HepG2 (cell line): ENCODE measurements at regions not wholly inside any gene's neighbourhood (a gene's known extent, or its start where the extent isn't known, plus 50 kb on each side); places are given as distances from the start of the nearest gene placed in this dataset.

Experiments
- ATAC-seq: fragments of 200-7000 bp; cut with Tn5 transposase; 3 replicates; pipeline ENCODE4 v1.9.1; 2020; ENCODE audit warnings: mild to moderate bottlenecking, moderate library complexity
- BruUV-seq: library from RNA; stranded (reverse); fragments of 400-500 nt; replicated peaks from 2 replicates; lab custom pipeline; 2021; lab: Mats Ljungman, UMichigan
- CTCF ChIA-PET: fragments of 300-600 bp; formaldehyde crosslinking; extraction: SDS; loops from one replicate; lab custom pipeline; 2021; ENCODE audit warnings: low total read pairs, inconsistent platforms, low intra/inter-chr PET ratio; lab: Yijun Ruan, JAX
- POLR2A ChIA-PET: fragments of 350-600 bp; sonication (Branson Sonifier 250); formaldehyde crosslinking; loops from one replicate; lab custom pipeline; 2020; ENCODE audit warnings: antibody characterized with exemption, inconsistent platforms; lab: Yijun Ruan, JAX
- DNase-seq: peaks from one replicate; pipeline ENCODE4 v3.0.0-alpha.2; 2015; ENCODE audit warnings: low spot score
- FAIRE-seq: peaks from 3 replicates; lab custom pipeline; 2011; peaks lifted over from hg19 to GRCh38; lab: Jason Lieb, UNC
- H2AFZ ChIP-seq: one replicate; pipeline ENCODE4 v1.6.1; 2011; ENCODE audit warnings: low read length, inconsistent platforms
- H3K27ac ChIP-seq: fragments of 300-600 bp; 3 replicates; pipeline ENCODE4 v1.8.0; 2011; ENCODE audit warnings: mixed run types, mild to moderate bottlenecking, mixed read lengths, low read length, inconsistent platforms; ENCODE audit not compliant: insufficient read depth; ENCODE audit errors: extremely low read length
- H3K27me3 ChIP-seq, 2 experiments: fragments of 200-600 bp in 1 of 2; 2 replicates in 1 of 2; 3 replicates in 1 of 2; pipeline versions ENCODE4 v1.6.0 to v1.8.0; 2011; ENCODE audit warnings: low read length in 2 of 2, mild to moderate bottlenecking in 2 of 2, moderate library complexity in 2 of 2, inconsistent platforms in 1 of 2; ENCODE audit not compliant: insufficient read depth in 2 of 2, control insufficient read depth in 1 of 2
- H3K36me3 ChIP-seq, 2 experiments: fragments of 200-600 bp in 1 of 2; replicated peaks in 1 of 2; 2 replicates in 1 of 2; 3 replicates in 1 of 2; pipeline versions ENCODE4 v1.5.1 to v1.8.0; 2011; ENCODE audit warnings: low read length in 2 of 2, inconsistent platforms in 1 of 2; ENCODE audit not compliant: insufficient read depth in 2 of 2, control insufficient read depth in 1 of 2
- H3K4me1 ChIP-seq: 2 replicates; pipeline ENCODE4 v1.5.1; 2012; ENCODE audit warnings: low read length, inconsistent platforms; ENCODE audit not compliant: insufficient read depth
- H3K4me2 ChIP-seq: 2 replicates; pipeline ENCODE4 v1.6.0; 2011; ENCODE audit warnings: low read depth, low read length, inconsistent platforms
- H3K4me3 ChIP-seq, 3 experiments: fragments of 200-600 bp in 1 of 3; sonication (generic), shearing (Covaris generic) in 1 of 3; replicated peaks in 1 of 3; 2 replicates each; pipeline ENCODE4 v1.5.1; 2011 to 2016; ENCODE audit warnings: low read length in 3 of 3, inconsistent platforms in 2 of 3, low read depth in 2 of 3, mild to moderate bottlenecking in 2 of 3, control low read depth in 1 of 3, mixed read lengths in 1 of 3; ENCODE audit not compliant: insufficient read depth in 1 of 3
- H3K79me2 ChIP-seq: one replicate; pipeline ENCODE4 v1.6.1; 2011; ENCODE audit warnings: low read length, inconsistent platforms; ENCODE audit not compliant: insufficient read depth
- H3K9ac ChIP-seq: 2 replicates; pipeline ENCODE4 v1.6.0; 2011; ENCODE audit warnings: mild to moderate bottlenecking, low read depth, low read length, inconsistent platforms; ENCODE audit not compliant: insufficient read depth
- H3K9me3 ChIP-seq: 2 replicates; pipeline ENCODE4 v1.5.1; 2012; ENCODE audit warnings: mild to moderate bottlenecking, low read length
- H4K20me1 ChIP-seq: 2 replicates; pipeline ENCODE4 v1.6.0; 2011; ENCODE audit warnings: inconsistent platforms, mild to moderate bottlenecking, low read length, moderate library complexity; ENCODE audit not compliant: insufficient read depth
- AHDC1 ChIP-seq: sonication (generic); formaldehyde crosslinking; IDR thresholded peaks from 2 replicates; pipeline ENCODE4 v1.5.1; 2020; ENCODE audit warnings: mild to moderate bottlenecking, missing genetic modification reagents, borderline replicate concordance
- ARID5B ChIP-seq: IDR thresholded peaks from 2 replicates; pipeline ENCODE4 v1.4.0; 2020; ENCODE audit warnings: mild to moderate bottlenecking, missing genetic modification reagents
- CCAR2 ChIP-seq: fragments of 200-400 bp; formaldehyde crosslinking; optimal IDR thresholded peaks from 2 replicates; pipeline ENCODE3; 2018; ENCODE audit warnings: low read depth, mild to moderate bottlenecking, low read length, moderate library complexity
- MAF1 ChIP-seq: sonication (generic); formaldehyde crosslinking; IDR thresholded peaks from 2 replicates; pipeline ENCODE4 v1.5.0; 2020; ENCODE audit warnings: missing genetic modification reagents, borderline replicate concordance
- MTA3 ChIP-seq: sonication (generic); formaldehyde crosslinking; IDR thresholded peaks from 2 replicates; pipeline ENCODE4 v1.4.0; 2020; ENCODE audit warnings: missing genetic modification reagents
- NFKB2 ChIP-seq: sonication (generic); formaldehyde crosslinking; IDR thresholded peaks from 2 replicates; pipeline ENCODE4 v1.4.0; 2020; ENCODE audit warnings: missing genetic modification reagents, borderline replicate concordance
- SAP130 ChIP-seq: IDR thresholded peaks from 2 replicates; pipeline ENCODE4 v1.6.1; 2016; ENCODE audit warnings: low read depth
- SIX4 ChIP-seq: sonication (generic); formaldehyde crosslinking; IDR thresholded peaks from 2 replicates; pipeline ENCODE4 v1.4.0; 2020; ENCODE audit warnings: missing genetic modification reagents
- SP4 ChIP-seq: sonication (generic); formaldehyde crosslinking; IDR thresholded peaks from 2 replicates; pipeline ENCODE4 v1.8.1; 2023; ENCODE audit warnings: mild to moderate bottlenecking, missing genetic modification reagents
- SP5 ChIP-seq: IDR thresholded peaks from 2 replicates; pipeline ENCODE4 v1.6.1; 2016; ENCODE audit warnings: low read depth, borderline replicate concordance
- SPEN ChIP-seq: sonication (generic); formaldehyde crosslinking; IDR thresholded peaks from 2 replicates; pipeline ENCODE4 v1.5.1; 2020; ENCODE audit warnings: low read depth, mild to moderate bottlenecking, missing genetic modification reagents
- TBL1XR1 ChIP-seq: fragments of 150-350 bp; IDR thresholded peaks from 2 replicates; pipeline ENCODE4 v1.6.1; 2014; ENCODE audit warnings: borderline replicate concordance, low read length; ENCODE audit not compliant: partially characterized antibody
- ZNF33A ChIP-seq: sonication (generic); formaldehyde crosslinking; IDR thresholded peaks from 2 replicates; pipeline ENCODE4 v1.5.1; 2020; ENCODE audit warnings: missing genetic modification reagents, mild to moderate bottlenecking, moderate library complexity, borderline replicate concordance
- ZNF530 ChIP-seq: sonication (generic); formaldehyde crosslinking; IDR thresholded peaks from 2 replicates; pipeline ENCODE4 v1.5.0; 2020; ENCODE audit warnings: low read depth, mild to moderate bottlenecking, missing genetic modification reagents
- ZNF883 ChIP-seq: sonication (generic); formaldehyde crosslinking; IDR thresholded peaks from 2 replicates; pipeline ENCODE4 v1.5.1; 2020; ENCODE audit warnings: mild to moderate bottlenecking, missing genetic modification reagents; ENCODE audit errors: not compliant biosample characterization
- WGBS: methylation state at CpG from one replicate; pipeline ENCODE4 v1.1.6; 2017; ENCODE audit warnings: low lambda C conversion rate; 5-methylcytosine and 5-hydroxymethylcytosine counted together
- in situ Hi-C: cut with HindIII; loops from 2 replicates; pipeline ENCODE4 v1.10.0; 2017; ENCODE audit warnings: low pct_unique_long_range_greater_than_20kb; ENCODE audit not compliant: extremely low pct_ligation_motif_present
- intact Hi-C: fragments of 100-400 bp; cut with micrococcal nuclease; formaldehyde crosslinking; loops from one replicate; pipeline ENCODE4 v1.10.0; 2022; ENCODE audit not compliant: unreplicated experiment

- TF ChIP-seq AHDC1 (no peak), ZNF883 (CRISPR knock-in tag) (no peak), SIX4 (CRISPR knock-in tag) (no peak), SAP130 (CRISPR knock-in tag) (no peak), SP4 (no peak), MAF1 (CRISPR knock-in tag) (no peak)
- TF ChIP-seq, all 625 proteins: peak for 0
These were observed 103.5 kb downstream of the DACT2 start (continued) for GRCh38 chr6:168216117-168216516.

- 39% methylated on average over 23 of the region's 23 CpGs for WGBS
- DNase-seq (no peak), ATAC-seq (no peak), FAIRE-seq (no peak)
- Histone ChIP-seq H3K9ac (no peak overlapping the region), H3K36me3 (no peaks in the 10 kb centered on the region), H3K4me1 (no peaks in the 10 kb centered on the region), H2AFZ (no peak overlapping the region), H3K4me2 (no peak overlapping the region), H3K79me2 (no peaks in the 10 kb centered on the region), H3K4me3 (no peak overlapping the region), H3K9me3 (no peaks in the 10 kb centered on the region), H4K20me1 (no peaks in the 10 kb centered on the region), H3K27me3 (peaks cover 5 to 58% of the 10 kb centered on the region in 2 experiments; a peak in 4 of 5 replicates), H3K27ac (no peak overlapping the region)
- intact Hi-C loops (no loop called here), in situ Hi-C loops (no loop called here)
- ChIA-PET POLR2A (no interaction called here), CTCF (no interaction called here)
- BruUV-seq = no TSS peak
- TF ChIP-seq SPEN (no peak), ARID5B (no peak), NFKB2 (CRISPR knock-in tag) (no peak), MTA3 (no peak), CCAR2 (no peak), ZNF33A (CRISPR knock-in tag) (no peak), ZNF530 (CRISPR knock-in tag) (no peak), SP5 (CRISPR knock-in tag) (no peak), TBL1XR1 (no peak)
These were observed 104.3 kb downstream of the DACT2 start for GRCh38 chr6:168215121-168215808.
